GM21619 (cell line): ENCODE measurements at regions not wholly inside any gene's neighbourhood (a gene's known extent, or its start where the extent isn't known, plus 50 kb on each side); places are given as distances from the start of the nearest gene placed in this dataset.

Experiments used
- ATAC-seq: cut with Tn5 transposase; IDR thresholded peaks from one replicate; pipeline ENCODE4 v1.9.1; 2021; ENCODE audit not compliant: unreplicated experiment

GRCh38 chr22:49721211-49721763 lies 106.4 kb downstream of the BRD1 start:
- no peak for ATAC-seq

GRCh38 chr22:49720279-49720959 lies 107.3 kb downstream of the BRD1 start:
- no peak for ATAC-seq

DNA sequence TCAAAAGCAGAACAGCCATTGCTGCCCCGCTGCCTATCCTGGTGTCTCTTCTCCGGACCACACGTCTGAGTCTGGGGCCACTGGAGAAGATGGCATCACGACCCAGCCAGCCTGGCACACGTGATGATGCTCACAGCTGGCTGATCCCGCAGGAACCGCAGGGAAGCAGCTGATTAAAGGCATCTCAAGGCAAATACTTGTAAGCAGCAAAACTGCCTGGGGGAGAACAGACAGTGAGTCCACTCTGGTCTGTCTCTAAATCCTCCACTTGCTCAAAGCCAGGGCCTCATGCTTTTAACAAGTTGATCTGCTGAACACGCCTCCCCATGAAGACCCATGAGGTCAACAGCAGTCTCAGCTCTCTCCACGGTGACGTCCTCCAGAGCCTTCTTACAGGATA lies 108.6 kb downstream of the BRD1 start:
- ATAC-seq, result no peak

GRCh38 chr22:49718396-49718795 lies 109.3 kb downstream of the BRD1 start:
- ATAC-seq, result no peak

- no peak for ATAC-seq
Measured at GRCh38 chr22:49717322-49717919, 110.3 kb downstream of the BRD1 start.

DNA sequence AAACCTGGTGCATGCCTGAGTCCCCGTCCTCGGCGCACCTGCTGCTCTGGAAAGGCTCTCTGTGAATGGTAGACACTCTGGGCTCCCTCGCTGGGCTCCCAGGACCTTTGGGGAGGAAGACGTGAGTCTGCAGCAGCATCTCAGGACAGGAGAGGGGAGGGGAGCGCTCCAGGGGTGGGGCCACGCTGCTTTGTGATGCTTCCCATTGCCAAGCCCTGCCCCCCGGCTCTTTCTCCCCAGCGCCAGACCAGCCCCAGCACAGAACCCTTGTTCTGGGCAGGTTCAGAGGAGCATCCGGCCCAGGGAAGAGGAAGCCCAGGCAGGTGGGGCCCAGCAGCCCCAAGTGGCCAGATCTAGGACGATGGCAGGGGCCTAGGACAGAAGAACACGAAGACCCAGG lies 111.2 kb downstream of the BRD1 start:
- ATAC-seq, result no peak

DNA sequence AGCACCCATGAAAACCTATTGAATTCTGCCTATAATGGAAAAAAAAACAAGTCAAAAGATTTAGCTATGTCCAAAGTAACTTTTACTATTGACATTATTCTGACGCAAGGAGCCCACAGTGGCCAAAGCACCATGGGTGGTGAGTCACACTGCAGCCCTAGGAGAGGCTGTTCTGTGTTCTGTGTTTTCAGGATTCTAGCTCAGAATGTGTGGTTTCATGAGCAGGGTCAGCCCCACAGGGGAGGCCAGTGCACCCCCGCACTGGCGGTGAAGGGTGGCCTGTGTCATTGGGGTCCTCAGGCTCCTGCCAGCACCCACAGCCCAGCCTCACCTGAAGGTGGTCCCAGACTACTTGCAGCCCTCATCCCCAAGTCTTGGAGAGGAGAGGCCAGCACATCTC lies 112.2 kb downstream of the BRD1 start:
- no peak for ATAC-seq

DNA sequence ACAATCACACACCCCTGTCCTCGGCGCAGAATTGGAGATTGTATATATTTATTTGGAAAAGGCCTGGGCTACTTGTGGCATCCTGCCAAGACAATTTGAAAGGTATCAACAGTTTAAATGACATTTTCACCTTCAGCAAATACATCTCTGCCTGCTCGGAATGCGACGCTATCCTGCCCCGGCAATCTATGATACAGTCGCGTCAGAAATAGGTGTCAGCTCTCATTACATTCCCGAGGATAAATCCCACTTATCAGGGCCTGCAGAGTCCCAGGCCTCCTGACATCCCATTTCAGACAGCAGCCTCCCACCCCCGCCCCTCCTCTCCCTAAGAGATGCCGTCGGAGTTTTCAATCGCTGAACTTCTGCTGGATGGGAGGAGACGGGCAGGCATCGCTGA lies 114.7 kb downstream of the BRD1 start:
- ATAC-seq, result no peak

DNA sequence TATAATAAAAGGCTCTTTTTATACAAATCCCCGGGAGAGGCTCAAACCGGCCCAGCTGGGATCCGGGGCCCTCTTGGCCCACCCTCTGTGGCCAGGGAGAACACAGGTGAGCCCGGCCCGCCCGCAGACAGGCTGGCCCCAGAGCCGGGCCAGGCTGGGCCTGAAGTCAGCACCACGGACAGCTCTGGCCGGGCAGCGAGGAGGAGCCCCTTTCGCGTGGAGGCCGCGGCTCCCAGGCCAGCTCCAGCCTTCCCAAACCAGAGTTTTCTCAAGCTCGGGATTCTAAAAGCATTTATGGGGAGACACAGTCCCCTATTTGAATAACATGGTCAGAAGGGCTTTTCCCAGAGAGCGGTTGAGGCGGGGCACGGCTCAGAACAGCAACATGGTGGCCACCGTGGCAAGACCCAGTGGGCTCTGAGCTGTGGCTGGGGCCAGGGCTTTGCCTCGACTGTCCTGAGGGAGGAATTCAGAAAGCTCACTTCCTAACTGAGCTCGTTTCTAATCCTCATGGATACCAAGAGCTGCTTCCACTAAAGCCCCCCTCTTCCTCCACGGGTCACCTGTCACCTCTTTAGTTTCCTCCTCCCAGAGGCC lies 115.4 kb downstream of the BRD1 start:
- ATAC-seq, result no peak

DNA sequence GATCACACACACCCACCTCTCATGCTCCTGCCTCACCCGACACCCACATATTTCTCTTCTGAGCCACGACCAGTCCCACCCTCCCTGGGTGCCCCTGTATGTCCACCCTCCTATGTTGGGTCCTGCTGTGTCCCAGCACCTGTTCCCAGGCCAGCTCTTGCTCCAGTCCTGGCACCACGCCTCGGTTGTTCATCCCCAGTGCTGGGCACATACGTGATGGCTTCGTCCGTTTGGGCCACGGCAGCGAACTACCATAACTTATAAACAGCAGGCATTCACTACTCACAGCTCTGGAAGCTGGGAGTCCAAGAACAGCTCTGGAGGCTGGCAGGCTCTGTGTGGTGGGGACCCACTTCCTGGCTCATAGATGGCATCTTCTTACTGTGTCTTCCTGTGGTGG lies 116.9 kb downstream of the BRD1 start:
- no peak for ATAC-seq

- ATAC-seq, result no peak
Measured at GRCh38 chr22:49709464-49709863, 118.2 kb downstream of the BRD1 start.

DNA sequence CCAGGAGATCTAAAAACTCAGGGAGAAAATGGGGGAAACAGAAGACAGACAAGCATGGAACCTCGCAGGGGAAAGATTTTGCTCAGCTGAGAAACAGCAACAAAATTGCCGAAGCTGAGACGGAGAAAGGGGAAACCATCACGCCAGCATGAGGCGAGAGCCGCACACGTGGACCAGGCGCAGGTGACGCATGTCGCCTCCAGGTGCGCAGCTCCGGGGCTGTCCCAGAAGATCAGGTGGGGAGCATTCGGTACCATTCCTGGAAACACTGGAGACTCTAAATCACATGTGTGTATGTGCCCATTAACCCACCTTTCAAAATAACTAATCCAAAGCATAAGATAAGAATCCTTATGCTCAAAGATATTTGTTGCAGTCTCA lies 121.7 kb downstream of the BRD1 start:
- ATAC-seq, result no peak

DNA sequence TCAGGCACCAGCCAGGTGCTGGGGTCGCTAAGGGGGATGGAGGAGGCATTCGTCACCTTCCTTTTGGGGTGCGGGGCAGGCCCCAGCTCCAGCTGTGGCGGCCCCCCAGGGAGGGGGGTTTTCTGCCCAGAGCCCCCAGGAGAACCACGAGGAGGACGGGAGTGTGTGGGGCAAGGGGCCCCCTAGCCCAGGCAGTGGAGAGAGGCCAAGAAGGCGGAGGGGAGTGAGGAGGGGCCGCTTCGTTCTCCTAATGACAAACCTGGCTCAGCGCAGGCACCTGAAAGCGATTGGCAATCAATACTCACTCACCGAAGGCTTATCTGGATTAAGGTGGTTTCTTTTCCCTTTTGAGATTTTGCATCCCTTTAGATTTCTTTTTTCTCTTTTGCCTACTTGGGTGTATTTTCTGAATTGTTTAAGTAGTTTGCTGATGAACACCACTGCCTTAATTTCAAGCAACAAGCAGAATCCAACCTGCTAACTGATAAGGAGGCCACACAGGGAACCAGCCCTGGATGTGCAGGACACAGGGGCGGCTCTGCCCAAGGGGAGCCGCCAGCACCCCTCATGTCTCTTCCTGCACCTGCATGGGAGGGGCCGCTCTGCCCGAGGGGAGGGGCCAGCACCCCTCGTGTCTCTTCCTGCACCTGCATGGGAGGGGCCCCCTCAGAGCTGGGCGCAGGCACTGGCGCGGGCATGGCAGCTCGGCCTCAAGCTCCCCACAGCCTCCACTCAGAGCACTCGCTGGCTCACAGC lies 122.3 kb downstream of the BRD1 start:
- ATAC-seq, result no peak

DNA sequence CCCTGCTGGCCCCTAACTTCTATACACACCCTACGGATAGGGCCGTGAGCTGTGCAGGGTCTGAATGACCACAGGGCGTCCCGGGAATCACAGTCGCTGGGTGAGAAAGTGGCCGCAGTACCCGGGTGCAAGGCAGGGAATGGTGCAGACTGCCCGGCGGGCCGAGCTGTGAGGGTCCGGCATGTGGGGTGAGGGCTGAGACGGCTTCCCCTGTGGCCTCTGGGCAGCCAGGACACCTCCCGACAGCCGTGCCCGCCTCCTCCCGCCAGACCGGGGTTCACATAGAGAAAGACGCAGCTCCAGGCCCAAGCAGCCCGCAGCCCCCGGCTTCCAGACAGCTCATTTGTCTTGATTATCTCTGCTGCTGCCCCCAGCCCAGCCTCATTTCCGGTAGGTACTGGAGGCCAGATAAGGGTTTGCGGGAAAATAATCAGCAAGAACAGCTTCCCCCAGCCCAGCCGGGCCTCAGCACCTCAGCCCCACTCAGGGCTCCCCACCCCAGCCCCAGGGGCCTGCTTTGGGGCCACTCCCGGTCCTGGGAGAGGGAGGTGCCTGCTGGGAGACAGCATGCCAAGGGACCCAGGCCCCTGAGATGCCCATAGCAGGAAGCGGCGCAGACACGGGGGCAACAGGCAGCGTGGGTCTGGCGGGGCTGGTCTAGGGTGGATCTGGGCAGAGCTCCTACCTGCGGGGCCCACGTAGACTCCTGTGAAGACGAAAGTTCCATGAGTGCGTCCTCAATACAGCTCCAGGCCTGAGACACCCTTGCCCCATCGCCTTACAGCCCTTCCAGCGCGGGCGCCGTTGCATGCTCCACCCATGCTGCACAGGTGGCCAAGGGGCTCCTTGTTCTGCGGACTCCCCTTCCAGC lies 123.1 kb downstream of the BRD1 start:
- no peak for ATAC-seq

- no peak for ATAC-seq
Measured at GRCh38 chr22:49703990-49704344, 123.7 kb downstream of the BRD1 start.

DNA sequence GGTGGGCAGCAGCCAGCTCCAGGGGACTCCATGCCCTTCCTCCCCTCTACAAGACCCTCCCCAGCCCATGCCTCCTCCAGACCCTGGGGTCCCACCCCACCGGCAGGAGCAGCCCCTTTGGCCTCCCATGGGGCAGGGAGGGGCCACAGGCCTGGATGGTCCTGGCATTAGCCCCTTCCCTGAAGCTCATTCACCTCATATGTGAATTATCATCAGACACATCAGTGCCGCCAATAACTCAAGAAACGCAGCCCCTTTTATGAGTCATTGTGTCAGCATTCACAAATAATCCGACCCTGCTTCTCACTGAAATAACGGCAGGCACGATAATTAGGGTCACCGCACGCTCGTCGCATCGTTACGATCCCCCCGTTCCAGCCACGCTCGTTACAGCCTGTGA lies 124.2 kb downstream of the BRD1 start:
- ATAC-seq, result no peak

DNA sequence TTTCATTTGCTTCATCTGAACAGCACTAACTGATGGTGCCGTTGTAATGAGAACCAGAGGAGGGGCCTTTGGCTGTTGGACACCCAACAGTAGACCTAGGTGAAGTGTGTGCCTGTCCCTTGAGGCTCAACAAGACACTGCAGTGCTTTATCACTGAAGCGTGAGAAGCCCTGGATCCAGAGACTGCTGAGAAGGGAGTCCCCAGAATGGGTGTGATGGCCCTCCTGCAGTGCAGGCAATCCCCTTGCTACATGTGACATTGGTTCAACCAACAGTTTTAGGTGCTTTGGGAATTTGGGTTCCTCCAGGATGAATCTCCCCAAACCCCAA lies 125.6 kb downstream of the BRD1 start:
- ATAC-seq, result no peak

GRCh38 chr22:49701380-49702067 lies 126.1 kb downstream of the BRD1 start:
- no peak for ATAC-seq

DNA sequence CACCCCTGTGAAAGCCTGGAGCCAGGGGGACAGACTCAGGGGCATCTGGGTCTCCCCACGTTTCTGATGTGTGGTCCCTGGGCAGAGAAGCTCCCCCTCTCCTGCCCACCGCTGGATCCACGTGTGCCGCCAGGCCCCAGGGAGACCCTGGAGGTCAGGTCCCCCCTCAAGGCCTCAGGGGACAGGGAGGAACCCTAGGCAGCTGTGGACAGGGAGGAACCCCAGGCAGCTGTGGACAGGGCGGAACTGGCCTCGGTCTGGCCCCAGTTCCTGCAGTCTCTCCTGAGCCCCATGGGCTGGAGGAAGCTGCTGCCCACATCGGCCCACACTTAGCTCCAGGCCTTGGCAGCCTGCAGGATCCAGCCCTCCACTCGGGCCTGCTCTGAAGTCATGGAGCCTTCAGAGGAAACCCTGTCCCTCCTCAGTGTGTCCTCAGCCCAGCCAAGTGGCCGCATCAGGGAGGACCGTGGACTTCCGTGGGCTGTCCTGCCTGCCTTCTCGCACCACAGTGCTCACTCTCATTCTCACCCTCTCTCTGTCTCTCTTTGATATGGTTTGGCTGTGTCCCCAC lies 127.7 kb downstream of the BRD1 start:
- ATAC-seq, result no peak

- no peak for ATAC-seq
Measured at GRCh38 chr22:49699476-49699875, 128.2 kb downstream of the BRD1 start.
